Iris pigment epithelial cell (primary cell): ENCODE measurements at regions not wholly inside any gene's neighbourhood (a gene's known extent, or its start where the extent isn't known, plus 50 kb on each side); places are given as distances from the start of the nearest gene placed in this dataset.
"Not testable (repeated sequence)": the region's sequence is repeated elsewhere in the genome, so short reads cannot be mapped to it uniquely, and the experiment has no call there.

Experiments used
- DNase-seq: peaks from one replicate; pipeline ENCODE4 v3.0.0-alpha.2; 2011; ENCODE audit warnings: low read depth

- DNase-seq: not testable (repeated sequence)
These were observed 235.7 kb upstream of the DSEL start for GRCh38 chr18:67752211-67752610.

- DNase-seq: peak; percentile 50
These were observed 226.4 kb upstream of the DSEL start for GRCh38 chr18:67742954-67743353.

GRCh38 chr18:67742525-67742924 lies 226.0 kb upstream of the DSEL start:
- no peak for DNase-seq

GRCh38 chr18:67735506-67735905 lies 219.0 kb upstream of the DSEL start:
- no peak for DNase-seq

- peak; percentile 94 for DNase-seq
These were observed 216.6 kb upstream of the DSEL start for GRCh38 chr18:67733088-67733487.

GRCh38 chr18:67731851-67732250 lies 215.3 kb upstream of the DSEL start:
- peak; percentile 60 for DNase-seq

GRCh38 chr18:67730886-67731285 lies 214.4 kb upstream of the DSEL start:
- DNase-seq: peak; percentile 93

GRCh38 chr18:67728364-67728763 lies 211.8 kb upstream of the DSEL start:
- DNase-seq: no peak

GRCh38 chr18:67726882-67727281 lies 210.4 kb upstream of the DSEL start:
- DNase-seq: no peak

GRCh38 chr18:67717800-67718199 lies 201.3 kb upstream of the DSEL start:
- DNase-seq: no peak

GRCh38 chr18:67715567-67715966 lies 199.0 kb upstream of the DSEL start:
- DNase-seq: no peak

GRCh38 chr18:67710639-67711038 lies 194.1 kb upstream of the DSEL start:
- no peak for DNase-seq

GRCh38 chr18:67705748-67706147 lies 189.2 kb upstream of the DSEL start:
- peak; percentile 10 for DNase-seq

- no peak for DNase-seq
These were observed 179.2 kb upstream of the DSEL start for GRCh38 chr18:67695684-67696083.

- no peak for DNase-seq
These were observed 178.3 kb upstream of the DSEL start for GRCh38 chr18:67694787-67695186.

- no peak for DNase-seq
These were observed 176.3 kb upstream of the DSEL start for GRCh38 chr18:67692811-67693210.

- no peak for DNase-seq
These were observed 166.0 kb upstream of the DSEL start for GRCh38 chr18:67682516-67682915.

- DNase-seq: no peak
These were observed 161.0 kb upstream of the DSEL start for GRCh38 chr18:67677489-67677888.

- DNase-seq: no peak
These were observed 156.2 kb upstream of the DSEL start for GRCh38 chr18:67672716-67673115.

GRCh38 chr18:67672155-67672554 lies 155.6 kb upstream of the DSEL start:
- peak; percentile 24 for DNase-seq

GRCh38 chr18:67670024-67670543 lies 153.6 kb upstream of the DSEL start:
- peak; percentile 94 for DNase-seq

- peak; percentile 76 for DNase-seq
These were observed 148.7 kb upstream of the DSEL start for GRCh38 chr18:67665266-67665665.

GRCh38 chr18:67662996-67663395 lies 146.5 kb upstream of the DSEL start:
- DNase-seq: no peak

GRCh38 chr18:67661555-67661954 lies 145.0 kb upstream of the DSEL start:
- DNase-seq: no peak

GRCh38 chr18:67654101-67654500 lies 137.6 kb upstream of the DSEL start:
- no peak for DNase-seq
